Stimulated activated CD4-positive, alpha-beta T cell treated with anti-CD3 and anti-CD28 coated beads, Interleukin-4, amount 100 ng/mL, for 48 hours (primary cell): ENCODE measurements at regions not wholly inside any gene's neighbourhood (a gene's known extent, or its start where the extent isn't known, plus 50 kb on each side); places are given as distances from the start of the nearest gene placed in this dataset.
"Not testable (repeated sequence)": the region's sequence is repeated elsewhere in the genome, so short reads cannot be mapped to it uniquely, and the experiment has no call there.

Experiments
- DNase-seq, 2 donors: peaks; one replicate each; pipeline ENCODE4 v3.0.0-alpha.2; 2020; ENCODE audit warnings: low read depth in 2 of 2

- DNase-seq = no peak
These were observed 63.4 kb upstream of the PMEPA1 start for GRCh38 chr20:57773059-57773815.

- no peak for DNase-seq
These were observed 62.6 kb upstream of the PMEPA1 start for GRCh38 chr20:57772349-57772964.

- no peak for DNase-seq
These were observed 61.3 kb upstream of the PMEPA1 start for GRCh38 chr20:57770852-57771720.

GRCh38 chr20:57770401-57770800 lies 60.6 kb upstream of the PMEPA1 start:
- not testable (repeated sequence) for DNase-seq

GRCh38 chr20:57769756-57770155 lies 59.9 kb upstream of the PMEPA1 start:
- no peak for DNase-seq

- no peak for DNase-seq
These were observed 58.7 kb upstream of the PMEPA1 start for GRCh38 chr20:57768519-57768918.

- DNase-seq = no peak
These were observed 57.6 kb upstream of the PMEPA1 start for GRCh38 chr20:57767441-57767840.

GRCh38 chr20:57763235-57763595 lies 53.4 kb upstream of the PMEPA1 start:
- no peak for DNase-seq

GRCh38 chr20:57762531-57763234 lies 52.9 kb upstream of the PMEPA1 start:
- no peak for DNase-seq

- DNase-seq = no peak
These were observed 51.6 kb upstream of the PMEPA1 start for GRCh38 chr20:57761413-57761734.

GRCh38 chr20:57760698-57761412 lies 51.0 kb upstream of the PMEPA1 start:
- no peak for DNase-seq

GRCh38 chr20:57759724-57760123 lies 49.9 kb upstream of the PMEPA1 start:
- DNase-seq = no peak
